Neural cell (in vitro differentiated cells): ENCODE measurements at regions not wholly inside any gene's neighbourhood (a gene's known extent, or its start where the extent isn't known, plus 50 kb on each side); places are given as distances from the start of the nearest gene placed in this dataset.

Source experiments
- H2AFZ ChIP-seq: fragments of 200-600, 300-800 bp; sonication (generic), shearing (Covaris generic); 2 replicates; pipeline ENCODE4 v1.6.0; 2014; ENCODE audit warnings: low read depth, mild to moderate bottlenecking, antibody characterized with exemption, low read length, moderate library complexity
- H3F3A ChIP-seq: fragments of 200-600 bp; shearing (Covaris generic); 2 replicates; pipeline ENCODE4 v1.6.1; 2016; ENCODE audit warnings: mild to moderate bottlenecking, moderate library complexity, mixed read lengths, antibody characterized with exemption, low read length; ENCODE audit not compliant: insufficient read depth, poor library complexity, severe bottlenecking
- H3K27ac ChIP-seq: fragments of 200-600, 300-800 bp; sonication (generic), shearing (Covaris generic); 2 replicates; pipeline ENCODE4 v1.5.1; 2014; ENCODE audit warnings: mild to moderate bottlenecking, low read length, moderate library complexity
- H3K27me3 ChIP-seq: fragments of 300-800, 200-600 bp; sonication (generic), shearing (Covaris generic); 2 replicates; pipeline ENCODE4 v1.6.0; 2014; ENCODE audit warnings: mild to moderate bottlenecking, low read depth, low read length, moderate library complexity; ENCODE audit not compliant: insufficient read depth
- H3K36me3 ChIP-seq: fragments of 300-800, 200-600 bp; sonication (generic), shearing (Covaris generic); 2 replicates; pipeline ENCODE4 v1.5.1; 2014; ENCODE audit warnings: mild to moderate bottlenecking, antibody characterized with exemption, low read length, moderate library complexity; ENCODE audit not compliant: insufficient read depth
- H3K4me2 ChIP-seq: fragments of 300-800, 200-600 bp; sonication (generic), shearing (Covaris generic); 2 replicates; pipeline ENCODE4 v1.6.0; 2014; ENCODE audit warnings: mild to moderate bottlenecking, low read length
- H3K4me3 ChIP-seq: fragments of 300-800, 200-600 bp; sonication (generic), shearing (Covaris generic); 2 replicates; pipeline ENCODE4 v1.5.1; 2014; ENCODE audit warnings: mild to moderate bottlenecking, low read length, moderate library complexity
- H3K79me2 ChIP-seq: fragments of 200-600 bp; shearing (Covaris generic); replicated peaks from 2 replicates; pipeline ENCODE4 v1.6.0; 2014; ENCODE audit warnings: mild to moderate bottlenecking, low read length, moderate library complexity; ENCODE audit not compliant: insufficient read depth
- H3K9ac ChIP-seq: fragments of 300-800, 200-600 bp; sonication (generic), shearing (Covaris generic); 2 replicates; pipeline ENCODE4 v1.6.1; 2016; ENCODE audit warnings: mild to moderate bottlenecking, low read length, mixed read lengths
- H3K9me2 ChIP-seq: fragments of 200-600 bp; shearing (Covaris generic); 2 replicates; pipeline ENCODE4 v1.6.1; 2016; ENCODE audit warnings: mild to moderate bottlenecking, low read length, mixed read lengths; ENCODE audit not compliant: insufficient read depth
- H3K9me3 ChIP-seq: fragments of 200-600, 300-800 bp; sonication (generic), shearing (Covaris generic); 2 replicates; pipeline ENCODE4 v1.6.1; 2016; ENCODE audit warnings: mild to moderate bottlenecking, mixed run types, low read length, moderate library complexity, mixed read lengths
- H4K20me1 ChIP-seq: fragments of 200-600 bp; shearing (Covaris generic); 2 replicates; pipeline ENCODE4 v1.6.1; 2016; ENCODE audit warnings: mild to moderate bottlenecking, mixed run types; ENCODE audit not compliant: insufficient read depth
- CTCF ChIP-seq: fragments of 450-650 bp; IDR thresholded peaks from 2 replicates; pipeline ENCODE4 v1.5.1; 2014; ENCODE audit warnings: antibody characterized with exemption, mild to moderate bottlenecking, moderate library complexity; ENCODE audit not compliant: poor library complexity, severe bottlenecking
- EP300 ChIP-seq: fragments of 450-650 bp; conservative IDR thresholded peaks from 2 replicates; pipeline ENCODE4 v1.6.1; 2014; ENCODE audit warnings: antibody characterized with exemption, mild to moderate bottlenecking, moderate library complexity; ENCODE audit not compliant: poor library complexity, severe bottlenecking
- EZH2 ChIP-seq: fragments of 200-600, 300-800 bp; shearing (Covaris generic), sonication (generic); IDR thresholded peaks from 2 replicates; pipeline ENCODE4 v1.6.1; 2014; ENCODE audit warnings: antibody characterized with exemption, low read length, borderline replicate concordance, mild to moderate bottlenecking; ENCODE audit not compliant: insufficient read depth, poor library complexity, severe bottlenecking
- MXI1 ChIP-seq: fragments of 450-650 bp; conservative IDR thresholded peaks from 2 replicates; pipeline ENCODE4 v1.6.1; 2014; ENCODE audit warnings: antibody characterized with exemption, mild to moderate bottlenecking; ENCODE audit not compliant: poor library complexity, severe bottlenecking
- POLR2AphosphoS5 ChIP-seq: IDR thresholded peaks from 2 replicates; pipeline ENCODE4 v1.6.1; 2012
- RAD21 ChIP-seq: fragments of 450-650 bp; conservative IDR thresholded peaks from 2 replicates; pipeline ENCODE4 v1.6.1; 2014; ENCODE audit warnings: antibody characterized with exemption, mild to moderate bottlenecking, moderate library complexity
- REST ChIP-seq: IDR thresholded peaks from 2 replicates; pipeline ENCODE4 v1.6.1; 2012; ENCODE audit warnings: borderline replicate concordance
- SMC3 ChIP-seq: fragments of 450-650 bp; conservative IDR thresholded peaks from 2 replicates; pipeline ENCODE4 v1.6.1; 2014; ENCODE audit warnings: antibody characterized with exemption, mild to moderate bottlenecking, moderate library complexity; ENCODE audit not compliant: poor library complexity
- TAF1 ChIP-seq: IDR thresholded peaks from 2 replicates; pipeline ENCODE4 v1.6.1; 2012; ENCODE audit warnings: low read depth

GRCh38 chr2:81624825-81625224, 1320.3 kb upstream of the LRRTM1 start:
- Histone ChIP-seq H3K9ac (no peak overlapping the region), H3F3A (no peaks in the 10 kb centered on the region), H3K79me2 (no peaks in the 10 kb centered on the region), H3K4me2 (no peak overlapping the region), H3K27me3 (no peaks in the 10 kb centered on the region), H3K9me2 (no peaks in the 10 kb centered on the region), H2AFZ (no peak overlapping the region), H4K20me1 (no peaks in the 10 kb centered on the region), H3K36me3 (no peaks in the 10 kb centered on the region), H3K9me3 (no peaks in the 10 kb centered on the region), H3K27ac (no peak overlapping the region), H3K4me3 (no peak overlapping the region)
- TF ChIP-seq REST: no peak
- TF ChIP-seq EZH2: no peak
- TF ChIP-seq POLR2AphosphoS5: no peak
- no peak for TF ChIP-seq RAD21
- no peak for TF ChIP-seq SMC3
- no peak for TF ChIP-seq MXI1
- no peak for TF ChIP-seq TAF1
- no peak for TF ChIP-seq EP300
- TF ChIP-seq CTCF: no peak

- Histone ChIP-seq H4K20me1 (no peaks in the 10 kb centered on the region), H3K79me2 (no peaks in the 10 kb centered on the region), H3F3A (no peaks in the 10 kb centered on the region), H3K27me3 (no peaks in the 10 kb centered on the region), H3K9ac (no peak overlapping the region), H3K9me2 (no peaks in the 10 kb centered on the region), H3K27ac (no peak overlapping the region), H2AFZ (no peak overlapping the region), H3K36me3 (no peaks in the 10 kb centered on the region), H3K4me3 (no peak overlapping the region), H3K9me3 (no peaks in the 10 kb centered on the region), H3K4me2 (no peak overlapping the region)
- peak; percentile 73 for TF ChIP-seq POLR2AphosphoS5
- TF ChIP-seq TAF1: no peak
- peak; percentile 90 for TF ChIP-seq EP300
Observed at GRCh38 chr2:81600088-81600487, 1295.5 kb upstream of the LRRTM1 start.

GRCh38 chr2:81598453-81598852, 1293.9 kb upstream of the LRRTM1 start:
- no peak overlapping the region for H3K27ac ChIP-seq
- H3K27me3 ChIP-seq: no peaks in the 10 kb centered on the region
- no peak overlapping the region for H3K9ac ChIP-seq
- no peak overlapping the region for H3K4me2 ChIP-seq
- H2AFZ ChIP-seq: no peak overlapping the region
- no peak overlapping the region for H3K4me3 ChIP-seq
- H3K9me2 ChIP-seq: no peaks in the 10 kb centered on the region
- no peaks in the 10 kb centered on the region for H3F3A ChIP-seq
- H4K20me1 ChIP-seq: no peaks in the 10 kb centered on the region
- no peak for TF ChIP-seq EP300
- TF ChIP-seq CTCF: no peak
- no peak for TF ChIP-seq SMC3
- no peak for TF ChIP-seq EZH2
- no peaks in the 10 kb centered on the region for H3K36me3 ChIP-seq
- no peaks in the 10 kb centered on the region for H3K79me2 ChIP-seq
- H3K9me3 ChIP-seq: no peaks in the 10 kb centered on the region
